ENCODE measurements at regions not wholly inside any gene's neighbourhood (a gene's known extent, or its start where the extent isn't known, plus 50 kb on each side); places are given as distances from the start of the nearest gene placed in this dataset.
"Not testable (repeated sequence)": the region's sequence is repeated elsewhere in the genome, so short reads cannot be mapped to it uniquely, and the experiment has no call there.

DNA sequence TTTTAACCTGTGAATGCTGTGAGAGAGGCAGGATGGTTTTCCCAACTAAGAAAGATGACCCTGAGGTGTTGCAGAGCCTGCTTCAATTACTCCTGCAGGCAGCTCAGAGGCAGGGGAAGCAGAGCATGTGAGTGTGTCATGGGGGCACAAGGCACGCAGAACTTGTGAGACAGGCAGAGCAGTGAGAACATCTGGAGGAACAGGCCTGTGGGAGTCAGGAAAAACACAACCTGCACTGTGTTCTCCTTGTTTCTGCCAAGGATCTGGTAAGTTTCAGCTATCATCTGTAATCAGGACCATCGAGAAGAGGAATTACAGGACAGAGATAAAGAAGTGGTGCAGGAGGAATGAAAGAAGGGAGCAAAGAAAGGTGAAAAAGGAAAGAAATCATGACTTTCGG lies 741.8 kb upstream of the INTU start:
- no peak for DNase-seq

- DNase-seq, result no peak
These were observed 737.8 kb upstream of the INTU start for GRCh38 chr4:126894963-126895362.

DNA sequence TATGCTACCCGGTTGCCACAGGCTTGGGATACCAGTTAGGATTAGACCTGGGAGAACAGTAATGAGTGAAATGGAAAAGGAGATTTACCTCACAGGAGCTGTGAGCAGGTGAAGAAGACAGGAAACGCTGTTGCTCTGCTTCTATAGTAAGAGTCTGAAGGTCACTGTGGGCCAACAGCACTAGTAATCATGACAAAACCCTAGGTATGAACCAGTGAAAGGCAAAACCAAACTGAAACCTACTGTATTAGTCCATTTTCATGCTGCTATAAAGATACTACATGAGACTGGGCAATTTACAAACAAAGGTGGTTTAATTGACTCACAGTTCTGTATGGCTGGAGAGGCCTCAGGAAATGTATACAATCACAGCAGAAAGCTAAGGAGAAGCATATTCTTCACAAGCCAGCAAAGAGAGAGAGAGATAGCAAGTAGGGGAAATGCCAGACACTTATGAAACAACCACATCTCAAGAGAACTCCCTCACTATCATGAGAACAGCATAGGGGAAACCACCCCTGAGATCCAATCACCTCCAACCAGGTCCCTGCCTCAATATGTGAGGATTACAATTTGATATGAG lies 736.7 kb upstream of the INTU start:
- DNase-seq, result no peak

DNA sequence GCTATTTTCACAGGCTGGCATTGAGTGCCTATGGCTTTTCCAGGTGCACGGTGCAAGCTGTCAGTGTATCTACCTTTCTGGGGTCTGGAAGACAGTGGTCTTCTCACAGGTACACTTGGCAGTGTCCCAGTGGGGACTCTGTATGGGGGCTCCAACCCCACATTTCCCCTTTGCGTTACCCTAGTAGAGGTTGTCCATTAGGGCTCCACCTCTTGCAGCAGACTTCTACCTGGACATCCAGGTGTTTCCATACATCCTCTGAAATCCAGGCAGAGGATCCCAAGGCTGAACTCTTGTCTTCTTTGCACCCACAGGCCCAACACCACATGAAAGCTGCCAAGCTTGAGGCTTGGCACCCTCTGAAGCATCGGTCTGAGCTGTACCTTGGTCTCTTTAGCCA lies 735.7 kb upstream of the INTU start:
- no peak for DNase-seq

GRCh38 chr4:126898815-126899214 lies 733.9 kb upstream of the INTU start:
- no peak for DNase-seq

DNA sequence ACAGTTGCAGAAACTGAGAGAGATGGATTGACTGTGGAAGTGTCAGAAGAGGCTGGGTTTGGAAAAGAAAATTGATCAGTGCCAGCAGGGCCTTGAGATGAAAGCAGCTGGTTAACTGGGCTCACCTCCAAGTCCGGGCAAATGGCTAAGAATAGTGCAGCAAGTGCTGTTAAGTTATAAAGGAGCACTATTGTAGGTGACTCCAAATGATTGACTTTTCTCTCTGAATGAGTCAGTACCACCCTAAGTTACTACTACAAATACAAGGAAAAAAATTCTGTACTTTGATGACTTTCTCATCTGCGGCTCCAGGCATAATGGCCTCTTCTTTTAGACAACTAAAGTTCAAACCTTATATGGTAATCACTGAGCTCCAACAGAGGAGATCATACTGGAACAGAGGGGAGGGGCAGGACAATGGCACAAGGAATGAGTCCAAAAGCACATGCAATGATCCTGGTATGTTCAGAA lies 733.4 kb upstream of the INTU start:
- no peak for DNase-seq

GRCh38 chr4:126906466-126906865 lies 726.3 kb upstream of the INTU start:
- no peak for DNase-seq

DNA sequence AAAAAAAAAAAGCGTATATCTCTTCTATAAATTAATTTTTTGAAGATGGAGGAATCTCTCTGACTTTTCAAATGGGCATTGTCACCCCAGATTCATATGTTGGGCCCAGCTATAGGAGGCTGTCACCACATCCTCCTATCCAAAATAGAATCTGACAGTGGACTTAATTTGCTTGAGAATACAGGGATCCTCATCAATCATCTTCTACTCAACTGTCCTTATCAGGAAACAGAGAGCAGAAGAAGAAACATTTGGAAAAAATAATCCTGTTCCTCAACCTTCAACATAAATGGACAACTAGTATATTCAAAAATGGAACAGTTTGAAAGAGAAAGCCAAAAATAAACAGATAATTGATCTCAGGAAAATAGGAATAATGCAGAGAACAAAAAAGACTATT lies 725.4 kb upstream of the INTU start:
- DNase-seq, result no peak

GRCh38 chr4:126916049-126916625 lies 716.6 kb upstream of the INTU start:
- no peak for DNase-seq

DNA sequence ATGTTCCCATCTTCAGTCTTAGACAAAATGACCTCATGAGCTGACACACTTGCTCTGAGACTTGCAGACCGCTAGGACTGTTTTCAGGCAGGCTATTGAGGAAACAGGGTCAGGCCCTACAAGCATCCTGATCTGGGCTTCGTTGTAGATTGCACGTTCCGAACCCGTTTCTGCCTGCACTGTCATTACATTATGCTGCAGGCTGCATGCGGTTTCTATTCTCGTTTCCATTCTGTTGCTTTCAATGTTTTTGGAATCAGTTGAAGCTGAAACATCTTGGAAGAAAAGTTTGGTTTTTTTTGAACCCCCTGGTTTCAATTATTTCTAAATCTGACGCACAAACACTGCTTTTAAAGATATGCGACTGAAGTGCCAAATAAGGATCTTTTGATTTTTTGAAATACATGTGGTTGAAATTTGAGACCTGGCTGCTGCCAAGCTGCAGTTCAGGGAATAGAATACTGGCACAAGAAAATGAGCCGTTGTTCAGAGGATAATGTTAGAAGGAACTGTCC lies 716.1 kb upstream of the INTU start:
- DNase-seq, result peak; percentile 11

DNA sequence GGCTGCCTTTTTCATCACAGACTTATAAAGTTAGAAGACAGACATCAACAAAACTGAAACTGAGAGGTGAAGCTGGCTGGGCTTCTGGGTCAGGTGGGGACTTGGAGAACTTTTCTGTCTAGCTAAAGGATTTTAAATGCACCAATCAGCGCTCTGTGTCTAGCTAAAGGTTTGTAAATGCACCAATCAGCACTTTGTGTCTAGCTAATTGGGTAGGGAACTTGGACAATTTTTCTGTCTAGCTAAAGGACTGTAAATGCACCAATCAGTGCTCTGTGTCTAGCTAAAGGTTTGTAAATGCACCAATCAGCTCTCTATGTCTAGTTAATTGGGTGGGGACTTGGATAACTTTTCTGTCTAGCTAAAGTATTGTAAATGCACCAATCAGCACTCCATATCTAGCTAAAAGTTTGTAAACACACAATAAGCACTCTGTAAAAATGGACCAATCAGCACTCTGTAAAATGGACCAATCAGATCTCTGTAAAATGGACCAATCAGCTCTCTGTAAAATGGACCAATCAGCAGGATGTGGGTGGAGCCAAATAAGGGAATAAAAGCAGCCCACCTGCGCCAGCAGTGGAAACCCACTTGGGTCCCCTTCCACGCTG lies 710.3 kb upstream of the INTU start:
- not testable (repeated sequence) for DNase-seq

DNA sequence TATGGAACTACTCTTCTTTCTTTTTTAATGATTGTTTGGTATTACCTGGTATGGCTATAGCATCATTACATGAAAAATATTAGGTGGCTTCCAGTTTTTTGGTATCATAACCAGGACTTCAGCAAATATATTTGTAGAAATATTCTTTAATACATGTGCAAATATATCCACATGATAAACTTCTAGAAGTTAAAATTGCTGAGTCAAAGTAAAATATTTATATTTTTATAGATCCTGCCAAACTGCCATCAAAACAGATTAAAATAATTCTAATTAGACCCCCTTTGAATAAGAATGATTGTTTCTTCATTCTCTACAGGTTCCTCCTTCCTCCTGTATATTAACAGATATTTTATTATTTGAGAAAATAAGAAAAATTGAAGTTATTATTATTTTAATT lies 708.5 kb upstream of the INTU start:
- DNase-seq, result no peak

GRCh38 chr4:126930059-126930458 lies 702.7 kb upstream of the INTU start:
- DNase-seq, result not testable (repeated sequence)

GRCh38 chr4:126935801-126936200 lies 697.0 kb upstream of the INTU start:
- no peak for DNase-seq

DNA sequence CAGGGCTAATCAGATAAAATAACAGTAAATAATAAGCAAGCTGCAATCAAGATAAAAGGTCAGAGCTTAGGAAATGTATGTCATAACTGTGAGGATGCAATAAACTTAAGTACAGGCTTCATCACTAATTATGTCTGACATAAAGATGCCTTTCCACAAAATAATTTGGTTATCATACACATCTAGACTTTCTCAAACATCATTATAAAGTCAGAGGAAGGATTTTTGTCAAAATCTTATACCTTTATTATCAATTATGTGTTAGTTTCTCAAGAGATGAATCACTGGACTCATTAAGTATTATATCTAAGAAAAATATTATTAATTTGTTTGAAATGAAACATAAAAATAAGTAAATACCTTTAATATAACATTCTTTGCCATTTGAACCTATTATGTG lies 695.4 kb upstream of the INTU start:
- DNase-seq, result no peak

DNA sequence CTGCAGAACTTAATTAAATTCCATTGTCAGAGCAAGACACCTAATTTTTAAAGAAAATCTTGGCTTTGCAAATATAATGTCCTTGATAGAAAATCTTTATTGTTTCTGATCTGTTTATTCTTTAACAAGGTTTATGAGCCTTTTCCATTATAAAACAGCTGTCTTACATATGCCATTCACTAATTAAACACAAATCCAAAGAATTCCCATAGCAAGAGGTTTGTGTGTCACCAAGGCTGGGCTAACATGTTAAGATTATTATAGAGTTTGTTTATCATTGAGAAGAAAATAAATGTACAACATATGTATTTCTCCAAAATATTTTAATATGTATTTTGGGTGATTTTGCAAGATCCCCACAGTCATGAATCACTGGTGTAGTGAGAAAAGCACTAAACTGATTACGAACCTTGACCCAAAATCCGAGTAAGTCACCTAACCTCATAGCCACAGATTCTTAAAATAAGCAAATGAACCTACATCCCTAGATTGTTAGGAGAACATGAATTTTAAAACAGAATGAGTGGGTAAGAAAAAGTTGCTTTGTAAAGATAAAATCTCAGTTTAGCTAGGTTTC lies 694.8 kb upstream of the INTU start:
- no peak for DNase-seq

DNA sequence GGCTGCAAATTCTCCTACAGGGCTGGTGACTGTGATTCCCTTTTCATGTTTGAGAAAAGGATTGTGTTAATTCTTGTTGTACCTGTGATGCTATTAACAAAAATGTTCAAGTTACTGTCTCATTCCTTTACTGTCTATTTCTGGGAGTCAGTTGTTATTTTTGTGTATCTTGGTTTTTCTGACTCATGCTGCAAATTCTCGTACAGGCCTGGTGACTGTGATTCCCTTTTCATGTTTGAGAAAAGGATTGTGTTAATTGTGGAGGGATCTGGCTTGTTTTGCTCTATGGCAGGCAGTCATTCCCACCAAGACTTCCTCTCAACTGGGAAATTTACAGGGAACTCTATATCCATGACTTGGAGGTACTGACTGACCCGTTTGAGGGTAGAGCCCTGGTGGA lies 693.4 kb upstream of the INTU start:
- DNase-seq, result no peak

DNA sequence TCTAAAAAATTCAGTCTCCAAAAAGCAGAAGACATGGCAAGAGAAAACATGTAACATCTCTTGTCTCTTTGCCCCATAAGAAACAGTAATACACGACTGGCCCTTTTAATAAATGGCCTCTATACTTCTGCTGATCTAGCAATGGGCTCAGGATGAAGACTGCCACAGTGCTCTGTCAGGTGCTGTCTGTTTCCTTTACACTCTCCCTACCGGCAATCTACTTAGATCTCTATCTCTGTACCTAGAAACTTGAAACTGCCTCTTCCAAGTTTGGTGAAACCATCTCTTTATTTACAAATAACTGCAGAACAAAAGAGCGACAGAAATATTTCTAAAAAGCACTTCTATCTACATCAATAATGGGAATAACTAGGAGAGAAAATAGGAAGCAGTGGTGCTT lies 685.2 kb upstream of the INTU start:
- DNase-seq, result no peak

DNA sequence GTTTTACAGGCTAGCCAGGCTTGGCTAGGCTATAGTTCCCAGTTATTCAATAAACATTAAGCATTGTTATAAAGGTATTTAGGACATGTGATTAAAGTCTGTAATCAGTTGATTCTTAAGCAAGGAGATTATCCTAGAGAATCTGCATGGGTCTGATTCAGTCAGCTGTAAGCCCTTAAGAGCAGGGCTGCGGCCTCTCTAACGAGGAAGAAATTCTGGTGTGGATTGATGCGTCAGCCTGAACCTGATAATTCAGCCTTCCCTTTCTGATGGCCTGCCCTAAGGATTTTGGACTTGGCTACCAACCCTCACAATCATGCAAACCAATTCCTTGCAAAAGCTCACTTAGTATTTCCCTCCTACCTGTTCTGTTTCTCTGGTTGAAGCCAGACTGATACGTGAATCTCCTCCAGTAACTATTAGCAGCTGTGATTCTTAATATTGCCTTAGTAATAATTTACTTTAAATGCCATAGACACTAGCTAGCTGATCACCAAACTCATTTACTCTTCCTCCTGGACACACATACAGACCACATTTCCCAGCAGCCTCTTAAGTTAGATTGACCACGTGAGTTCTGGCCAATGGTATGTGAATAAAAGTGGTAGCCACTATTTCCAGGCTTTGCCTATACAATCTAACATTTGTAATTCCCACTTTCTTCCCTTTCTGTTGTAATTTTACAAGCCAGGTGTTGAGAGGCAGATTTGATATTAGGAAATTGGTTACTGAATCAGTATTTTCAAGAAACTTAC lies 678.0 kb upstream of the INTU start:
- no peak for DNase-seq

- DNase-seq, result no peak
These were observed 677.2 kb upstream of the INTU start for GRCh38 chr4:126955292-126956183.

DNA sequence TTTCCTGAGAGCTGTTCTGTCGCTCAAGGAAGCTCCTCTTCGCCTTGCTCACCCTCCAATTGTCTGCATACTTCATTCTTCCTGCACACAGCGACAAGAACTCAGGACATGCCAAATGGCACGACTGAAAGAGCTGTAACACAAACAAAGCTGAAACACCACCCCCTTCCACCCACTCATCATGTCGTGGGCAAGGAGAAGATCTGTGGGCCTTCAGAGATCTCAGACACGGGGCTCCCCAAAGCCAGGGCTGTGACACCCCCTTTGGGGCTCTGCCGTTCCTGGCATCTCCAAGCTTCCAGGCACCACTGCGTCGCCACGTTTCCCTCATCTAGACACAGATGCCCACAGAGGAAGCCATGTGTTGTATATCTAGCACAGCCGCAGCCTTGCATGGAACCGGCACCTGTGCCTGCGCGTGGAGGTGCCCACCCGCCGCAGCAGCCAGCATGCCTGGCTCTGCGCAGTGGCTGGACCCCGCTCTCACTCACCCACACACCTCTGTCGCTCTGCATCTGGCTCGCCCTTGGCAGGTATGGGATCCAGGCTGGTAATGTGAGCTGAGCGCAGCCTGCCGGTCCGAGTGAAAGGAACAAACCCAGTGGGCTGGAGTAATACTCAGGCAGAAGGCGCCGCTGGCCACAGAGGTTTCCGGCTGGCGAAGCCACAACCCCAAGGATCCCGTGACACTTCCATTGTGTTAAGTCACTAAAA lies 676.4 kb upstream of the INTU start:
- DNase-seq, result no peak

DNA sequence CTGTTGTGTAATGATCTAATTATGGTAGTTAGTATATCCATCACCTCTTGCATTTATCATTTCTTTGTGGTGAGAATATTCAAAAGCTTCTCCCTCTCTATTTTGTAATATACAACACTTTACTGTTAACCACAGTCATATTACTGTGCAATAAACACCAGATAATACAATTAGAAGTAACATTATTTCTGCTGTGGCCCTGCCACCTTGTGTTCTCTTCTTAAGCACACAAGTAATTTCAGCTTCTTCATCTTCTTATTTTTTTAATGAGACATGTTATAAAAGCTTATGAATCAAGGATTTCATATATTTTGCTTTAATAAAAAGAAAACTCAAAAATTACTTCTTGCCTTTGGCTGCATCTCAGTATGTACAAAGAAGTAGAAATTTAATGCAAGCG lies 675.2 kb upstream of the INTU start:
- DNase-seq, result no peak

Measured in NCI-H1092 (cell line).